Endothelial cell (in vitro differentiated cells): ENCODE measurements at regions not wholly inside any gene's neighbourhood (a gene's known extent, or its start where the extent isn't known, plus 50 kb on each side); places are given as distances from the start of the nearest gene placed in this dataset.

Source experiments
- DNase-seq: peaks from one replicate; pipeline ENCODE4 v3.0.0; 2021; ENCODE audit warnings: low spot score
- H3K27ac Mint-ChIP-seq: one replicate; pipeline ENCODE4 v1.8.0; 2021; ENCODE audit warnings: mixed read lengths, inconsistent platforms; ENCODE audit not compliant: unreplicated experiment
- H3K27me3 Mint-ChIP-seq: one replicate; pipeline ENCODE4 v1.8.0; 2021; ENCODE audit warnings: mild to moderate bottlenecking, moderate library complexity, mixed read lengths, inconsistent platforms; ENCODE audit not compliant: unreplicated experiment
- H3K36me3 Mint-ChIP-seq: one replicate; pipeline ENCODE4 v1.8.0; 2021; ENCODE audit warnings: mild to moderate bottlenecking, low read depth, mixed read lengths, inconsistent platforms; ENCODE audit not compliant: unreplicated experiment
- H3K4me1 Mint-ChIP-seq: one replicate; pipeline ENCODE4 v1.8.0; 2021; ENCODE audit warnings: mild to moderate bottlenecking, mixed read lengths, inconsistent platforms; ENCODE audit not compliant: unreplicated experiment
- H3K4me3 Mint-ChIP-seq: one replicate; pipeline ENCODE4 v1.8.0; 2021; ENCODE audit warnings: mild to moderate bottlenecking, mixed read lengths, inconsistent platforms; ENCODE audit not compliant: unreplicated experiment
- H3K9me3 Mint-ChIP-seq: one replicate; pipeline ENCODE4 v1.8.0; 2021; ENCODE audit warnings: mixed read lengths, inconsistent platforms; ENCODE audit not compliant: unreplicated experiment
- CTCF ChIP-seq: fragments of 200-600 bp; sonication (generic); IDR thresholded peaks from one replicate; pipeline ENCODE4 v1.5.0; 2021; ENCODE audit warnings: antibody characterized with exemption; ENCODE audit not compliant: unreplicated experiment

GRCh38 chr6:153425536-153425935, 294.5 kb upstream of the RGS17 start:
- no peaks in the 10 kb centered on the region for H3K9me3 Mint-ChIP-seq
- H3K27me3 Mint-ChIP-seq = no peaks in the 10 kb centered on the region
- no peaks in the 10 kb centered on the region for H3K36me3 Mint-ChIP-seq
- no peak for DNase-seq
- H3K4me1 Mint-ChIP-seq = peaks cover 7% of the 10 kb centered on the region
- H3K4me3 Mint-ChIP-seq = no peak overlapping the region
- no peak overlapping the region for H3K27ac Mint-ChIP-seq
- no peak for TF ChIP-seq CTCF

- Mint-ChIP-seq H3K27me3 (no peaks in the 10 kb centered on the region), H3K27ac (no peak overlapping the region), H3K4me3 (no peak overlapping the region), H3K4me1 (peaks cover 7% of the 10 kb centered on the region), H3K9me3 (no peaks in the 10 kb centered on the region), H3K36me3 (no peaks in the 10 kb centered on the region)
- TF ChIP-seq CTCF = no peak
- DNase-seq = no peak
Measured at GRCh38 chr6:153424719-153425400, 293.8 kb upstream of the RGS17 start.

GRCh38 chr6:153412519-153412918, 281.4 kb upstream of the RGS17 start:
- no peaks in the 10 kb centered on the region for H3K9me3 Mint-ChIP-seq
- no peaks in the 10 kb centered on the region for H3K4me1 Mint-ChIP-seq
- no peak overlapping the region for H3K4me3 Mint-ChIP-seq
- no peak overlapping the region for H3K27ac Mint-ChIP-seq
- H3K36me3 Mint-ChIP-seq = no peaks in the 10 kb centered on the region
- H3K27me3 Mint-ChIP-seq = no peaks in the 10 kb centered on the region
- DNase-seq = no peak
- TF ChIP-seq CTCF = no peak

- Mint-ChIP-seq H3K36me3 (no peaks in the 10 kb centered on the region), H3K27me3 (no peaks in the 10 kb centered on the region), H3K9me3 (no peaks in the 10 kb centered on the region), H3K27ac (no peak overlapping the region), H3K4me1 (no peaks in the 10 kb centered on the region), H3K4me3 (no peak overlapping the region)
- no peak for DNase-seq
- TF ChIP-seq CTCF = no peak
Measured at GRCh38 chr6:153411070-153411648, 280.1 kb upstream of the RGS17 start.

GRCh38 chr6:153405931-153406330, 274.8 kb upstream of the RGS17 start:
- no peak for DNase-seq
- Mint-ChIP-seq H3K27ac (no peak overlapping the region), H3K36me3 (no peaks in the 10 kb centered on the region), H3K27me3 (no peaks in the 10 kb centered on the region), H3K9me3 (no peaks in the 10 kb centered on the region), H3K4me3 (no peak overlapping the region), H3K4me1 (no peaks in the 10 kb centered on the region)
- no peak for TF ChIP-seq CTCF
